ENCODE measurements at regions not wholly inside any gene's neighbourhood (a gene's known extent, or its start where the extent isn't known, plus 50 kb on each side); places are given as distances from the start of the nearest gene placed in this dataset. TPM values are rescaled to one million over a fixed set of nuclear protein-coding genes. Genes with fewer than 3 reads are reported as not detected.

- Histone ChIP-seq H3K9me2 (ENCODE audit: insufficient read depth, low read length) (no peaks in the 10 kb centered on the region), H3K4me3 (ENCODE audit: low read depth, low read length, poor library complexity, severe bottlenecking) (no peak overlapping the region), H2AFZ (ENCODE audit: low read length) (no peak overlapping the region), H3K36me3 (ENCODE audit: insufficient read depth, low read length) (no peaks in the 10 kb centered on the region), H4K20me1 (ENCODE audit: insufficient read depth, low read length) (no peaks in the 10 kb centered on the region), H3K27ac (ENCODE audit: low read depth, low read length, poor library complexity, severe bottlenecking) (no peak overlapping the region), H3K4me2 (ENCODE audit: low read length) (no peak overlapping the region), H3K4me1 (ENCODE audit: insufficient read depth, low read length, poor library complexity, severe bottlenecking) (peaks cover 30% of the 10 kb centered on the region), H3K9me3 (ENCODE audit: low read length) (no peaks in the 10 kb centered on the region), H3K79me2 (ENCODE audit: insufficient read depth, low read depth, low read length) (no peaks in the 10 kb centered on the region)
- POLR2A ChIA-PET = interaction anchor here (0.6 to 5.2 kb wide), 5 partner anchors 11 to 118 kb away, joined by 3 to 35 read pairs (median 4); no protein-coding TSS in a partner anchor
- no TSS peak for BruUV-seq (replicated peaks)
- TF ChIP-seq EZH2phosphoT487 (IDR thresholded peaks at IDR 0.05; ENCODE audit: borderline replicate concordance, low read depth, low read length) (no peak), CTCF (conservative IDR thresholded peaks at IDR 0.05; ENCODE audit: low read length) (no peak)
- no peak for DNase-seq (ENCODE audit: low spot score)
- CTCF ChIA-PET (ENCODE audit: unreplicated experiment) = interaction anchor here (0.6 kb wide), 1 partner anchor 21 kb away, joined by 3 read pairs; no protein-coding TSS in a partner anchor
- intact Hi-C loops (cut with micrococcal nuclease; ENCODE audit: unreplicated experiment) = no loop called here
These were observed 50.7 kb upstream of the SPRY1 start for GRCh38 chr4:123345935-123346300.

GRCh38 chr4:123346330-123346940, 50.2 kb upstream of the SPRY1 start:
- no peak overlapping the region for H3K27ac ChIP-seq (ENCODE audit: low read depth, low read length, poor library complexity, severe bottlenecking)
- H4K20me1 ChIP-seq (ENCODE audit: insufficient read depth, low read length) = no peaks in the 10 kb centered on the region
- no peak for DNase-seq (ENCODE audit: low spot score)
- no peak overlapping the region for H2AFZ ChIP-seq (ENCODE audit: low read length)
- H3K36me3 ChIP-seq (ENCODE audit: insufficient read depth, low read length) = no peaks in the 10 kb centered on the region
- no TSS peak for BruUV-seq (replicated peaks)
- intact Hi-C loops (cut with micrococcal nuclease; ENCODE audit: unreplicated experiment) = no loop called here
- CTCF ChIA-PET (ENCODE audit: unreplicated experiment) = interaction anchor here (0.6 kb wide), 1 partner anchor 21 kb away, joined by 3 read pairs; no protein-coding TSS in a partner anchor
- no peak overlapping the region for H3K4me3 ChIP-seq (ENCODE audit: low read depth, low read length, poor library complexity, severe bottlenecking)
- no peaks in the 10 kb centered on the region for H3K9me2 ChIP-seq (ENCODE audit: insufficient read depth, low read length)
- peaks cover 30% of the 10 kb centered on the region for H3K4me1 ChIP-seq (ENCODE audit: insufficient read depth, low read length, poor library complexity, severe bottlenecking)
- POLR2A ChIA-PET = interaction anchor here (0.6 to 5.2 kb wide), 3 partner anchors 13 to 118 kb away, joined by 3 to 35 read pairs (median 5); no protein-coding TSS in a partner anchor
- H3K9me3 ChIP-seq (ENCODE audit: low read length) = no peaks in the 10 kb centered on the region
- H3K4me2 ChIP-seq (ENCODE audit: low read length) = no peak overlapping the region
- no peak for TF ChIP-seq EZH2phosphoT487 (IDR thresholded peaks at IDR 0.05; ENCODE audit: borderline replicate concordance, low read depth, low read length)
- H3K79me2 ChIP-seq (ENCODE audit: insufficient read depth, low read depth, low read length) = no peaks in the 10 kb centered on the region

Small RNAs in the stretch of these regions (small RNA-seq; reads per million reads assigned to genes)
- not detected for gene AC026402.1

Measured in OCI-LY7 (cell line).